Activated CD4-positive, alpha-beta T cell treated with anti-CD3 and anti-CD28 coated beads, Interleukin-2, amount 10 ng/mL, durations not matched to agents 24 days and 14 days (primary cell): ENCODE measurements at regions not wholly inside any gene's neighbourhood (a gene's known extent, or its start where the extent isn't known, plus 50 kb on each side); places are given as distances from the start of the nearest gene placed in this dataset.

ENCODE experiments used
- DNase-seq: peaks from one replicate; pipeline ENCODE4 v3.0.0; 2022
- H3K27ac Mint-ChIP-seq: one replicate; pipeline ENCODE4 v1.8.0; 2022; ENCODE audit warnings: mild to moderate bottlenecking, mixed read lengths
- H3K27me3 Mint-ChIP-seq: one replicate; pipeline ENCODE4 v1.8.0; 2022; ENCODE audit warnings: mixed read lengths
- H3K36me3 Mint-ChIP-seq: one replicate; pipeline ENCODE4 v1.8.0; 2022; ENCODE audit warnings: low read depth, mild to moderate bottlenecking, mixed read lengths
- H3K4me1 Mint-ChIP-seq: one replicate; pipeline ENCODE4 v1.8.0; 2021; ENCODE audit warnings: mixed read lengths
- H3K4me3 Mint-ChIP-seq: one replicate; pipeline ENCODE4 v1.8.0; 2022; ENCODE audit warnings: mild to moderate bottlenecking, moderate library complexity, mixed read lengths
- H3K9me3 Mint-ChIP-seq: one replicate; pipeline ENCODE4 v1.8.0; 2021; ENCODE audit warnings: mixed read lengths
- intact Hi-C: fragments of 100-400 bp; cut with micrococcal nuclease; formaldehyde crosslinking; loops from one replicate; pipeline ENCODE4 v1.15.1; 2023

GRCh38 chrX:69033936-69034335 is 131.3 kb downstream of the PJA1 start:
- Mint-ChIP-seq H3K27me3 (no peaks in the 10 kb centered on the region), H3K27ac (no peak overlapping the region), H3K4me3 (no peak overlapping the region), H3K9me3 (no peaks in the 10 kb centered on the region), H3K4me1 (no peaks in the 10 kb centered on the region), H3K36me3 (no peaks in the 10 kb centered on the region)
- intact Hi-C loops = no loop called here
- DNase-seq = no peak

GRCh38 chrX:69032601-69033000 is 132.7 kb downstream of the PJA1 start:
- Mint-ChIP-seq H3K4me3 (no peak overlapping the region), H3K36me3 (no peaks in the 10 kb centered on the region), H3K27me3 (no peaks in the 10 kb centered on the region), H3K9me3 (no peaks in the 10 kb centered on the region), H3K4me1 (no peaks in the 10 kb centered on the region), H3K27ac (no peak overlapping the region)
- intact Hi-C loops = no loop called here
- DNase-seq = no peak

DNA sequence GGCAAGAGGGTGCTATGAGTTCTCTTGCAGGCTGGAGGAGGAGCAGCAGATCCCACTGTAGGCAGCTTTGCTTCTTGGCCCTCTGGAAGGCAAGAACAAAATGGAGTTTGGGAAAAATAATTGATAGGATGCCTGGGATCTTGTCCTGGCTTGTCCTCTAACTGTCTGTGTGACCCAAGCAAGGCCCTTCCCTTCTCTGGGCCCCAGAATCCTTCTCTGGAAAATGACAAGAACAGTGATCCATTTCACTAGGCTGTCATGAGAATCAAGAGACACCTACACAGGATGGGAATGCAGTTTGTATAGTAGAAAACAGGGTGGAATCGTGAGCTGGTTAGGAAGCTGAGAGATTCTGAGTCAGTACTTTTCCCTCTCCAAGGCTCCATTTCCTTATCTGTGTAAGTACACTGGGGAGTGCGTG is 133.3 kb downstream of the PJA1 start:
- Mint-ChIP-seq H3K36me3 (no peaks in the 10 kb centered on the region), H3K27ac (no peak overlapping the region), H3K4me1 (no peaks in the 10 kb centered on the region), H3K9me3 (no peaks in the 10 kb centered on the region), H3K4me3 (no peak overlapping the region), H3K27me3 (no peaks in the 10 kb centered on the region)
- peak; percentile 12 for DNase-seq
- intact Hi-C loops = no loop called here

DNA sequence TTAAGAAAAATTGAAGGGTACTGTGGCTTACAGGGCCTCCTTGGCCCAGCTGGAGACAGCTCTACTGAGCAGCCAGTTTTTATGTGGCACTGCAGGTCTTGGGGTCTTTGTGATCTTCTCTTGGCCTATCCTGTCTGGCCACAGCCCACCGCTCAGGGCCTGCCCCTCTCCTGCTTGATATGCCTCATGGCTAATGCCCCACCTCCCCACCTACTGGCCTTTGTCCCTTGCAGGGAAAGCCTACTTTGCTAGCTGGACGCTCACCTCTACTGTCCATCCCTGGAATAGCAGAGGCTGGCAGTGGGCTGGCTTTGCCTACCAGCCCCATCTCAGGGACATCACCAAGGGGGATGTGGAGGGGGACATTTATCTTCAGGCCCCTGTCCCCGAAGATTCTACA is 134.1 kb downstream of the PJA1 start:
- H3K9me3 Mint-ChIP-seq = no peaks in the 10 kb centered on the region
- DNase-seq = no peak
- no peak overlapping the region for H3K4me3 Mint-ChIP-seq
- H3K27me3 Mint-ChIP-seq = no peaks in the 10 kb centered on the region
- no peaks in the 10 kb centered on the region for H3K4me1 Mint-ChIP-seq
- intact Hi-C loops = no loop called here
- H3K27ac Mint-ChIP-seq = no peak overlapping the region
- no peaks in the 10 kb centered on the region for H3K36me3 Mint-ChIP-seq

- Mint-ChIP-seq H3K27me3 (no peaks in the 10 kb centered on the region), H3K4me1 (no peaks in the 10 kb centered on the region), H3K36me3 (no peaks in the 10 kb centered on the region), H3K27ac (no peak overlapping the region), H3K4me3 (no peak overlapping the region), H3K9me3 (no peaks in the 10 kb centered on the region)
- intact Hi-C loops = no loop called here
- peak; percentile 6 for DNase-seq
Observed at GRCh38 chrX:69029771-69030170, 135.5 kb downstream of the PJA1 start.

DNA sequence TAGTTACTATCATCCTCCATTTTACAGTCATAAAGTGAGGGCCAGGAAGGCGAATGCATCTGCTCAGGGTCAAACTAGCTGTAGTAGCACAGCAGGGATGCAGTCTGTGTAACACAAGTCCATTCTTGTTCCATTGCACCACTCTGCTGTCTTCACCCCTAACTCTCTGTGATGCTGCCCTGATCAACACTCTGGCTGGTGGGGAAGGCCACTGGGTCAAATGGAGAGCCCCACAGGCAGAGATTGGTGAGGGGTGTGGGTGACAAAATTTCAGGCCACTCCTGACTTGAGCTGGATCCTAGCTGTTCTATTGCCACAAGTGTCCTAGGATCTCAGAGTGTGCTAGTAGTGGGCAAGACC is 136.5 kb downstream of the PJA1 start:
- Mint-ChIP-seq H3K9me3 (no peaks in the 10 kb centered on the region), H3K4me1 (no peaks in the 10 kb centered on the region), H3K4me3 (no peak overlapping the region), H3K36me3 (no peaks in the 10 kb centered on the region), H3K27ac (no peak overlapping the region), H3K27me3 (no peaks in the 10 kb centered on the region)
- intact Hi-C loops = no loop called here
- DNase-seq = peak; percentile 5

- DNase-seq = peak; percentile 8
- intact Hi-C loops = no loop called here
- H3K27ac Mint-ChIP-seq = no peak overlapping the region
- H3K9me3 Mint-ChIP-seq = no peaks in the 10 kb centered on the region
- no peak overlapping the region for H3K4me3 Mint-ChIP-seq
- no peaks in the 10 kb centered on the region for H3K4me1 Mint-ChIP-seq
- H3K27me3 Mint-ChIP-seq = no peaks in the 10 kb centered on the region
- H3K36me3 Mint-ChIP-seq = no peaks in the 10 kb centered on the region
Observed at GRCh38 chrX:69028006-69028760, 137.1 kb downstream of the PJA1 start.

GRCh38 chrX:69027181-69028005 is 137.9 kb downstream of the PJA1 start:
- Mint-ChIP-seq H3K27ac (no peak overlapping the region), H3K9me3 (no peaks in the 10 kb centered on the region), H3K36me3 (no peaks in the 10 kb centered on the region), H3K27me3 (no peaks in the 10 kb centered on the region), H3K4me3 (no peak overlapping the region), H3K4me1 (no peaks in the 10 kb centered on the region)
- DNase-seq = peak; percentile 22
- intact Hi-C loops = no loop called here

GRCh38 chrX:69025802-69026301 is 139.4 kb downstream of the PJA1 start:
- no peaks in the 10 kb centered on the region for H3K27me3 Mint-ChIP-seq
- no peak overlapping the region for H3K4me3 Mint-ChIP-seq
- intact Hi-C loops = no loop called here
- H3K9me3 Mint-ChIP-seq = no peaks in the 10 kb centered on the region
- no peaks in the 10 kb centered on the region for H3K4me1 Mint-ChIP-seq
- no peaks in the 10 kb centered on the region for H3K36me3 Mint-ChIP-seq
- peak; percentile 14 for DNase-seq
- H3K27ac Mint-ChIP-seq = no peak overlapping the region

- intact Hi-C loops = no loop called here
- no peaks in the 10 kb centered on the region for H3K4me1 Mint-ChIP-seq
- H3K27me3 Mint-ChIP-seq = no peaks in the 10 kb centered on the region
- peak; percentile 18 for DNase-seq
- no peaks in the 10 kb centered on the region for H3K9me3 Mint-ChIP-seq
- no peak overlapping the region for H3K4me3 Mint-ChIP-seq
- H3K27ac Mint-ChIP-seq = no peak overlapping the region
- H3K36me3 Mint-ChIP-seq = no peaks in the 10 kb centered on the region
Observed at GRCh38 chrX:69024931-69025330, 140.3 kb downstream of the PJA1 start.

DNA sequence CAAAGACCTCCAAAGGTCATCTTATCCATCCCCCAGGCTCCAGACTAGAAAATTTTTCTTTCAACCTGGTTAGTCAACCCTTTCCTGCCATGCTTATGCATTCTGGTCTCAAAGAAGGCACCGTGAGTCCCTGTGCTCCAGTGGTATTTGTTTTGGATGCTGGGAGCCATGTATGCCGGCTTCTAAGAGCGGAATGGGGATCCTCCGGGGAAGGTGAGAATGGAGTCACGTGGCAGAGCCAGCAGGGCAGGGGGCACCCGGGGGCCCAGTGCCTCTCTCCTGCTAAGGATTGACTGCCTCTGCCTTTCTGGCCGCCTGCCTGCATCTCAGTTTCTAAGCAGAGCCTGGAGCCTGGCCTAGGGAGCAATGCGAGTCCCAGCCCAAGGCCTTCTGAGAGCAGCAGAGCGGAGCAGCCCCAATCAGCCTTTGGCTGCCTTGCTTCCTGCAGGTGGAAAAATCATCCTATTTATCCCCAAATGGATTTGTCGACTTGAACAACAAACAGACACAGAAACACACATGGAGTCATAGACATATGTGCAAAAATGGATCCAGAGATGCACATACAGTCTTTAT is 141.0 kb downstream of the PJA1 start:
- peak; percentile 3 for DNase-seq
- H3K4me1 Mint-ChIP-seq = no peaks in the 10 kb centered on the region
- no peaks in the 10 kb centered on the region for H3K36me3 Mint-ChIP-seq
- no peaks in the 10 kb centered on the region for H3K9me3 Mint-ChIP-seq
- no peak overlapping the region for H3K27ac Mint-ChIP-seq
- intact Hi-C loops = no loop called here
- no peaks in the 10 kb centered on the region for H3K27me3 Mint-ChIP-seq
- H3K4me3 Mint-ChIP-seq = no peak overlapping the region

GRCh38 chrX:69022430-69022829 is 142.8 kb downstream of the PJA1 start:
- no peak overlapping the region for H3K4me3 Mint-ChIP-seq
- intact Hi-C loops = no loop called here
- H3K4me1 Mint-ChIP-seq = no peaks in the 10 kb centered on the region
- peak; percentile 10 for DNase-seq
- H3K27ac Mint-ChIP-seq = no peak overlapping the region
- no peaks in the 10 kb centered on the region for H3K9me3 Mint-ChIP-seq
- H3K36me3 Mint-ChIP-seq = no peaks in the 10 kb centered on the region
- no peaks in the 10 kb centered on the region for H3K27me3 Mint-ChIP-seq

- Mint-ChIP-seq H3K9me3 (no peaks in the 10 kb centered on the region), H3K36me3 (no peaks in the 10 kb centered on the region), H3K4me1 (no peaks in the 10 kb centered on the region), H3K27ac (no peak overlapping the region), H3K27me3 (no peaks in the 10 kb centered on the region), H3K4me3 (no peak overlapping the region)
- intact Hi-C loops = no loop called here
- peak; percentile 11 for DNase-seq
Observed at GRCh38 chrX:69021141-69021960, 143.9 kb downstream of the PJA1 start.
